ENCODE measurements at regions not wholly inside any gene's neighbourhood (a gene's known extent, or its start where the extent isn't known, plus 50 kb on each side); places are given as distances from the start of the nearest gene placed in this dataset.

GRCh38 chr10:5303504-5303903 is 61.3 kb upstream of the UCN3 start:
- no peak for TF ChIP-seq CTCF (conservative IDR thresholded peaks at IDR 0.05)
- TF ChIP-seq EZH2 (IDR thresholded peaks at IDR 0.05; ENCODE audit: low read depth) = no peak
